ENCODE measurements at regions not wholly inside any gene's neighbourhood (a gene's known extent, or its start where the extent isn't known, plus 50 kb on each side); places are given as distances from the start of the nearest gene placed in this dataset.
A peak's percentile ranks its signal among the peaks of the same experiment; 100 is the strongest.
"Not testable (repeated sequence)": the region's sequence is repeated elsewhere in the genome, so short reads cannot be mapped to it uniquely, and the experiment has no call there.

DNA sequence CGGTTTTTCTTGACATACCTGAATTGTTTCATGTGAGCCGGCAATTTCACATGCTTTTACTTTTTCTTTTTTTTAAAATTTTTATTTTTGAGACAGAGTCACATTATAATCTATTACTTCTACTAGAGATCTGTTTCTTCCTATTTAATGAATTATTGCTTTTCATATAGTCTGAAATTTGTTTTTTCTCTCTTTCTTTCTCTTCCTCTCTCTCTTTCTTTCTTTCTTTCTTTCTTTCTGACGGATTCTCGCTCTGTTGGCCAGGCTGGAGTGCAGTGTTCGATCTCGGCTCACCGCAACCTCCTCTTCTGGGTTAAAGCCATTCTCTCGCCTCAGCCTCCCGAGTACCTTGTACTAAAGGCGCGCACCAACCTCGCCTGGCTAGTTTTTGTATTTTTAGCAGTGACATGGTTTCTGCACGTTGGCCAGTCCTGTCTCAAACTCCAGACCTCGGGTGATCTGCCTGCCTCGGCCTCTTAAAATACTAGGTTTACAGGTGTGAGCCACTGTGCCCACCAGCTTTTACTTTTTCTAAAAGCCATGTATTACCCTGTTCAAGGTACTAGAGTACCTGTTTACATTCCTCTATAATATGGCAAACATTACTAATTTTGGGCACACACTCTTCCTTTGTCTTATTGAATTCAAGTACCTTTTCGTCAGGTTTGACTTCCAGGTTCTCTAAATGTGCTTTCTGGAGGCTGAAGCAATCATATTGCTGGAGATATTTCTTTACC, 86.5 kb upstream of the RHOU start:
- intact Hi-C loops (cut with DNase I): no loop called here
- ATAC-seq: no peak
- peak overlapping the region; percentile 56 for H3K4me3 ChIP-seq
- TF ChIP-seq, protein P1, sequence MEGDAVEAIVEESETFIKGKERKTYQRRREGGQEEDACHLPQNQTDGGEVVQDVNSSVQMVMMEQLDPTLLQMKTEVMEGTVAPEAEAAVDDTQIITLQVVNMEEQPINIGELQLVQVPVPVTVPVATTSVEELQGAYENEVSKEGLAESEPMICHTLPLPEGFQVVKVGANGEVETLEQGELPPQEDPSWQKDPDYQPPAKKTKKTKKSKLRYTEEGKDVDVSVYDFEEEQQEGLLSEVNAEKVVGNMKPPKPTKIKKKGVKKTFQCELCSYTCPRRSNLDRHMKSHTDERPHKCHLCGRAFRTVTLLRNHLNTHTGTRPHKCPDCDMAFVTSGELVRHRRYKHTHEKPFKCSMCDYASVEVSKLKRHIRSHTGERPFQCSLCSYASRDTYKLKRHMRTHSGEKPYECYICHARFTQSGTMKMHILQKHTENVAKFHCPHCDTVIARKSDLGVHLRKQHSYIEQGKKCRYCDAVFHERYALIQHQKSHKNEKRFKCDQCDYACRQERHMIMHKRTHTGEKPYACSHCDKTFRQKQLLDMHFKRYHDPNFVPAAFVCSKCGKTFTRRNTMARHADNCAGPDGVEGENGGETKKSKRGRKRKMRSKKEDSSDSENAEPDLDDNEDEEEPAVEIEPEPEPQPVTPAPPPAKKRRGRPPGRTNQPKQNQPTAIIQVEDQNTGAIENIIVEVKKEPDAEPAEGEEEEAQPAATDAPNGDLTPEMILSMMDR (IDR thresholded peaks at IDR 0.05): no peak
- H3K36me3 ChIP-seq: no peaks in the 10 kb centered on the region
- no peak for DNase-seq
- H3K27ac ChIP-seq: no peak overlapping the region
- peaks cover 19% of the 10 kb centered on the region for H3K4me1 ChIP-seq
- no peaks in the 10 kb centered on the region for H3K9me3 ChIP-seq
- peaks cover 68% of the 10 kb centered on the region for H3K27me3 ChIP-seq

DNA sequence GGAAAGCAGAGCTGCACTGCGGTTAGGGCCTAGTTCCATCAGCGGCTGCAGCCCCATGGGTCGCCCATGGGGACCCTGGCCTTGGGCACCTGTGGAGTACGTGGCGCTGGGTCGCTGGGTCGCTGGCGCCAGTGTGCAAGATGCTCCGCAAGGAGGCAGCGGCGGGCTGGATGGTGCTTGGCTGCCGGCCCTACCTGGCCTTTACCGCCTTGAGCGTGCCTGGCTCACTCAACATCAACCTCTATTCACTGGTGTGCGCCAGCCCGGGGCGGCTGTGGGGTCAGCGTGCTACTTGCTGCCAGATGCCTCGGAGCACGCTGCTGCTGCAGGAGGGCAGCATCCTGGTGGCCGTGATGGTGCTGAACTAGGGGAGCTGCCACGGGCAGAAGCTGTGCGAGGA, 85.1 kb upstream of the RHOU start:
- H3K27me3 ChIP-seq: peaks cover 74% of the 10 kb centered on the region

DNA sequence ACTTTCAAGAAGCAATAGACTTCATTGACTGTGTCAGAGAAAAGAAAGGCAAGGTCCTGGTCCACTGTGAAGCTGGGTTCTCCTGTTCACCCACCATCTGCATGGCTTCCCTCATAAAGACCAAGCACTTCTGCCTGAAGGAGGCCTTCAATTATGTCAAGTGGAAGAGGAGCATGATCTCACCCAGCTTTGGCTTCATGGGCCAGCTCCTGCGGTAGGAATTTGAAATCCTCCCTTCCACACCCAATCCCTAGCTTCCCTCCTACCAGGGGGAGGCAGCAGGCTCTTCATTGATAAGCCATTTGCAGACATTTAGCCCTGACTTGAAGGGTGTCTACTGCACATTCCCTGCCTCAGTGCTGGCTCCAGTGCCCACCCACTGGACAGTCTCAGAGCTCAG, 84.3 kb upstream of the RHOU start:
- intact Hi-C loops (cut with DNase I): no loop called here
- Histone ChIP-seq H3K9me3 (no peaks in the 10 kb centered on the region), H3K36me3 (no peaks in the 10 kb centered on the region), H3K27ac (no peak overlapping the region), H3K4me3 (no peak overlapping the region), H3K27me3 (peaks cover 79% of the 10 kb centered on the region), H3K4me1 (peaks cover 19% of the 10 kb centered on the region)
- TF ChIP-seq, protein P1 (IDR thresholded peaks at IDR 0.05): no peak
- no peak for DNase-seq
- ATAC-seq: no peak

More for the DNA sequence above, 85.1 kb upstream of the RHOU start:
- DNase-seq (no peak), ATAC-seq (no peak)
- Histone ChIP-seq H3K4me1 (peaks cover 19% of the 10 kb centered on the region), H3K27ac (no peak overlapping the region), H3K4me3 (no peak overlapping the region), H3K36me3 (no peaks in the 10 kb centered on the region), H3K9me3 (no peaks in the 10 kb centered on the region)
- intact Hi-C loops (cut with DNase I): no loop called here
- TF ChIP-seq, protein P1 (IDR thresholded peaks at IDR 0.05): no peak

DNA sequence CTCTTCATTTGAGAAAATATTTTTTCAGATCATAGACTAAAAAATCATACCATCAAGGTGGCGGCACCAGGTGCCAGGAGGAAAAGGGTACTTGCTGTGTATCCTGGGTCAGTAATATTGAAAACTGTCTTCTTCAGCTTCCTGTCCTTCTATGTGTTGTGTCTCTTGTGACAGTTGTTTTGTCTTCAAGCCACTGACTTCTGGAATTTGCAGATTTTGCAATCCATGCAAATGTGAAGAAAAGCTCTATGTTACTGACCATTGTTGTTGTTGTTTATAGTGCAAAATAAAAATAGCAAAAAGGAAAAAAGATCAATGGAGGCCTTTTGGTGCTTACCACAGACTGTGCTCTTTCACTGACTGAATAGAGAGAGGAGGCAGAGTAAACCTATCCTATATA, 83.2 kb upstream of the RHOU start:
- TF ChIP-seq, protein P1 (IDR thresholded peaks at IDR 0.05): no peak
- DNase-seq: no peak
- peaks cover 75% of the 10 kb centered on the region for H3K27me3 ChIP-seq

DNA sequence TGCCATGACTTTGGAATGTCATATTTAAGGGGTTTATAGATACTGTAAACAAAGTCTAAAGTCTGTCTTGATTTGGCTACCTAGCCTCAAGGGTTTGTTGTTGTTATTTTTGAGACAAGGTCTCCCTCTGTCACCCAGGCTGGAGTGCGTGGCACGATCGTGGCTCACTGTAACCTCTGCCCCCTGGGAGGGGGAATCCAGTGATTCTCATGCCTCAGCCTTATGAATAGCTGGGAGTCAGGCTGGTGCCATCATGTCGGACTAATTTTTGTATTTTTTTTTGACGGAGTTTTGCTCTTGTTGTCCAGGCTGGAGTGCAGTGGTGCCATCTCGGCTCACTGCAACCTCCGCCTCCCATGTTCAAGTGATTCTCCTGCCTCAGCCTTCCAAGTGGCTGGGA, 82.2 kb upstream of the RHOU start:
- ATAC-seq; intact Hi-C loops (cut with DNase I); H3K4me1 ChIP-seq; H3K27ac ChIP-seq; H3K36me3 ChIP-seq; H3K9me3 ChIP-seq; H3K4me3 ChIP-seq; DNase-seq: not testable (repeated sequence)
- peaks cover 66% of the 10 kb centered on the region for H3K27me3 ChIP-seq

More for the DNA sequence above, 83.2 kb upstream of the RHOU start:
- no peak for ATAC-seq
- Histone ChIP-seq H3K36me3 (no peaks in the 10 kb centered on the region), H3K4me3 (no peak overlapping the region), H3K27ac (no peak overlapping the region), H3K9me3 (no peaks in the 10 kb centered on the region), H3K4me1 (peaks cover 13% of the 10 kb centered on the region)
- intact Hi-C loops (cut with DNase I): no loop called here

DNA sequence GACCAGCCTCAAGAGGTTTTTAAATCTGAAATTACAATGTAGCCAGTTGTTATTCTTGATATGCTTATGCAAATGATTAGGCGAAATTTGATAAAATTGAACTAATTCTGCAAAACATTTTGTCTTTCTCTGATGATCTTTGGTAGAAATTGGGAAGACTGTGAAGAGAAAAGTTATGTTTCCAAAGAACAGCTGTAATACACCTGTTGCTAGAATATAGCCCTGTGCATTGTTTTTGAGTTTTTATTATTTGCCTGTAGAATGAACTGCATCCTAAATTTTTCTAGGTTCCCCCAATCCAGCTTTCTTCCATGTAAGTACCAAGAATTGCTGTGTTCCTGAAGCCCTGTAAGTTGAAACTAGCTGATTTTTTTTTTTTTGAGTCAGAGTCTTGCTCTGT, 81.5 kb upstream of the RHOU start:
- Histone ChIP-seq H3K27me3 (peaks cover 59% of the 10 kb centered on the region), H3K9me3 (no peaks in the 10 kb centered on the region), H3K4me1 (peaks cover under 1% of the 10 kb centered on the region), H3K36me3 (no peaks in the 10 kb centered on the region), H3K4me3 (no peak overlapping the region), H3K27ac (no peak overlapping the region)
- intact Hi-C loops (cut with DNase I): no loop called here
- no peak for ATAC-seq
- DNase-seq: no peak
- TF ChIP-seq, protein P1 (IDR thresholded peaks at IDR 0.05): no peak

Data from upper lobe of right lung (tissue), 1 donor.